CD8-positive, alpha-beta memory T cell (primary cell): ENCODE measurements at regions not wholly inside any gene's neighbourhood (a gene's known extent, or its start where the extent isn't known, plus 50 kb on each side); places are given as distances from the start of the nearest gene placed in this dataset.
"Not testable (repeated sequence)": the region's sequence is repeated elsewhere in the genome, so short reads cannot be mapped to it uniquely, and the experiment has no call there.

Source experiments
- CTCF ChIA-PET: fragments of 350-600 bp; sonication (Branson Sonifier 250); formaldehyde crosslinking; loops from one replicate; lab custom pipeline; 2021; ENCODE audit warnings: antibody characterized with exemption; lab: Charles Lee
- POLR2A ChIA-PET: fragments of 350-600 bp; sonication (Branson Sonifier 250); formaldehyde crosslinking; loops from one replicate; lab custom pipeline; 2021; ENCODE audit warnings: antibody characterized with exemption; lab: Charles Lee
- DNase-seq, 5 donors: peaks; one replicate each; pipeline versions ENCODE4 v3.0.0 to v3.0.0-alpha.2; 2020 to 2022; ENCODE audit warnings: mixed read lengths in 1 of 5
- H3K27ac ChIP-seq: one replicate; pipeline ENCODE4 v1.7.0; 2013; ENCODE audit warnings: low read depth, mild to moderate bottlenecking, low read length, moderate library complexity
- H3K27me3 ChIP-seq: 2 replicates; pipeline ENCODE4 v1.7.0; 2013; ENCODE audit warnings: low read length, mild to moderate bottlenecking; ENCODE audit not compliant: insufficient read depth, poor library complexity, severe bottlenecking
- H3K36me3 ChIP-seq: 2 replicates; pipeline ENCODE4 v1.7.0; 2013; ENCODE audit warnings: mild to moderate bottlenecking, low read length, moderate library complexity; ENCODE audit not compliant: insufficient read depth
- H3K4me1 ChIP-seq: 2 replicates; pipeline ENCODE4 v1.7.0; 2013; ENCODE audit warnings: mild to moderate bottlenecking, low read length, moderate library complexity; ENCODE audit not compliant: insufficient read depth
- H3K4me3 ChIP-seq: 2 replicates; pipeline ENCODE4 v1.7.0; 2013; ENCODE audit warnings: mild to moderate bottlenecking, low read length
- H3K9me3 ChIP-seq: 2 replicates; pipeline ENCODE4 v1.7.0; 2013; ENCODE audit warnings: mild to moderate bottlenecking, low read length
- H3K27ac Mint-ChIP-seq, 8 donors: one replicate each; pipeline ENCODE4 v1.8.0; 2020 to 2021; ENCODE audit warnings: mixed read lengths in 8 of 8, mild to moderate bottlenecking in 6 of 8, inconsistent platforms in 3 of 8, moderate library complexity in 3 of 8
- H3K27me3 Mint-ChIP-seq, 2 donors: one replicate each; pipeline ENCODE4 v1.8.0; 2020 to 2021; ENCODE audit warnings: mixed read lengths in 2 of 2, mild to moderate bottlenecking in 1 of 2, moderate library complexity in 1 of 2
- H3K36me3 Mint-ChIP-seq, 3 donors: one replicate each; pipeline ENCODE4 v1.8.0; 2020 to 2021; ENCODE audit warnings: mixed read lengths in 3 of 3, inconsistent platforms in 1 of 3, mild to moderate bottlenecking in 1 of 3
- H3K4me1 Mint-ChIP-seq, 3 donors: one replicate each; pipeline ENCODE4 v1.8.0; 2020 to 2021; ENCODE audit warnings: mixed read lengths in 3 of 3, inconsistent platforms in 1 of 3, mild to moderate bottlenecking in 1 of 3
- H3K4me3 Mint-ChIP-seq, 7 donors: one replicate each; pipeline ENCODE4 v1.8.0; 2020 to 2021; ENCODE audit warnings: mixed read lengths in 7 of 7, mild to moderate bottlenecking in 6 of 7, moderate library complexity in 4 of 7, inconsistent platforms in 2 of 7
- H3K9me3 Mint-ChIP-seq, 5 donors: one replicate each; pipeline ENCODE4 v1.8.0; 2020 to 2022; ENCODE audit warnings: mixed read lengths in 5 of 5, mild to moderate bottlenecking in 3 of 5, moderate library complexity in 2 of 5, inconsistent platforms in 1 of 5

GRCh38 chr1:144140243-144140642 is 168.5 kb upstream of the FAM72C start:
- DNase-seq, H3K36me3 Mint-ChIP-seq, H3K9me3 ChIP-seq, H3K4me1 ChIP-seq, H3K27me3 ChIP-seq, H3K4me3 ChIP-seq, H3K27ac ChIP-seq, H3K27ac Mint-ChIP-seq, H3K27me3 Mint-ChIP-seq, H3K36me3 ChIP-seq, H3K4me3 Mint-ChIP-seq, H3K9me3 Mint-ChIP-seq, CTCF ChIA-PET, POLR2A ChIA-PET, H3K4me1 Mint-ChIP-seq: not testable (repeated sequence)

GRCh38 chr1:144105006-144105405 is 133.2 kb upstream of the FAM72C start:
- H3K27ac Mint-ChIP-seq, POLR2A ChIA-PET, H3K9me3 Mint-ChIP-seq, H3K27me3 Mint-ChIP-seq, H3K36me3 Mint-ChIP-seq, H3K27me3 ChIP-seq, CTCF ChIA-PET, H3K27ac ChIP-seq, H3K4me3 ChIP-seq, H3K36me3 ChIP-seq, H3K4me3 Mint-ChIP-seq, H3K4me1 Mint-ChIP-seq, H3K9me3 ChIP-seq, H3K4me1 ChIP-seq: not testable (repeated sequence)
- peak in 1 of 5 donors; percentile 0 for DNase-seq

GRCh38 chr1:144104000-144104677 is 132.4 kb upstream of the FAM72C start:
- H3K4me1 ChIP-seq, H3K9me3 ChIP-seq, CTCF ChIA-PET, H3K4me3 ChIP-seq, H3K27ac ChIP-seq, H3K9me3 Mint-ChIP-seq, POLR2A ChIA-PET, H3K27me3 Mint-ChIP-seq, H3K36me3 ChIP-seq, H3K4me3 Mint-ChIP-seq, H3K36me3 Mint-ChIP-seq, H3K27me3 ChIP-seq, H3K4me1 Mint-ChIP-seq: not testable (repeated sequence)
- peak in 3 of 5 donors; percentile 27 to 42 (median 34) for DNase-seq
- peak overlapping the region in 1 of 8 donors; percentile 52 for H3K27ac Mint-ChIP-seq

DNA sequence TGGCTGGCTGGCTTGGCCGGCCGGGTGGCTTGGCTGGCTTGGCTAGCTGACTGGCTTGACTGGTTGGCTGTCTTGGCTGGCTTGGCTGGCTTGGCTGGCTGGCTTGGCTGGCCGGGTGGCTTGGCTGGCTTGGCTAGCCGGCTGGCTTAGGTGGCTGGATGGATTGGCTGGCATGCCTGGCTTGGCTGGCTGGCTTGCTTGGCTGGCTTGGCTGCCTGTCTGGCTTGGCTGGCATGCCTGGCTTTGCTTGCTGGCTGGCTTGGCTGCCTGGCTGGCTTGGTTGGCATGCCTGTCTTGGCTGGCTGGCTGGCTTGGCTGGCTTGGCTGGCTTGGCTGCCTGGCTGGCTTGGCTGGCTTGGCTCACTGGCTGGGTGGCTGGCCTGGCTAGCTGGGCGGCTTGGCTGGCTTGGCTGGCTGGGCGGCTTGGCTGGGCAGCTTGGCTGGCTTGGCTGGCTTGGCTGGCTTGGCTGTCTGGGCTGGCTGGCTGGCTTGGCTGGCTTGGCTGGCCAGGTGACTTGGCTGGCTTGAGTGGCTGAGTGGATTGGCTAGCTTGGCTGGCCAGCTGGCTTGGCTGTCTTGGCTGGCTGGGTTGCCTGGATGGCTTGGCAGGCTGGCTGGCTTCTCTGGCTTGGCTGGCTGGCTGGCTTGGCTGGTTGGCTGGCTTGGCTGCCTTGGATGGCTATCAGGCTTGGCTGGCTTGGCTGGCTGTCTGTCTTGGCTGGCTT is 131.5 kb upstream of the FAM72C start:
- H3K4me3 ChIP-seq, H3K27me3 Mint-ChIP-seq, H3K36me3 Mint-ChIP-seq, H3K4me1 Mint-ChIP-seq, H3K9me3 ChIP-seq, H3K27me3 ChIP-seq, H3K4me1 ChIP-seq, H3K27ac ChIP-seq, H3K4me3 Mint-ChIP-seq, H3K36me3 ChIP-seq, CTCF ChIA-PET, H3K9me3 Mint-ChIP-seq, H3K27ac Mint-ChIP-seq, POLR2A ChIA-PET: not testable (repeated sequence)
- peak in 3 of 5 donors; percentile 26 to 44 (median 32) for DNase-seq

- H3K9me3 ChIP-seq, H3K27me3 Mint-ChIP-seq, H3K4me3 ChIP-seq, H3K36me3 Mint-ChIP-seq, H3K9me3 Mint-ChIP-seq, H3K27ac ChIP-seq, H3K27me3 ChIP-seq, H3K4me1 Mint-ChIP-seq, CTCF ChIA-PET, H3K27ac Mint-ChIP-seq, H3K4me1 ChIP-seq, POLR2A ChIA-PET, H3K36me3 ChIP-seq, H3K4me3 Mint-ChIP-seq: not testable (repeated sequence)
- peak in 3 of 5 donors; percentile 1 to 3 (median 3) for DNase-seq
Measured at GRCh38 chr1:144102046-144102745, 130.4 kb upstream of the FAM72C start.

- Mint-ChIP-seq H3K4me1 (no peaks in the 10 kb centered on the region), H3K9me3 (no peaks in the 10 kb centered on the region), H3K36me3 (no peaks in the 10 kb centered on the region), H3K4me3 (no peak overlapping the region), H3K27ac (no peak overlapping the region), H3K27me3 (no peaks in the 10 kb centered on the region)
- peak in 3 of 5 donors; percentile 0 to 11 (median 4) for DNase-seq
- H3K27ac ChIP-seq, result no peak overlapping the region
- H3K36me3 ChIP-seq, result no peaks in the 10 kb centered on the region
- no peaks in the 10 kb centered on the region for H3K4me1 ChIP-seq
- ChIA-PET CTCF (no interaction called here), POLR2A (no interaction called here)
- H3K9me3 ChIP-seq, result no peaks in the 10 kb centered on the region
- H3K4me3 ChIP-seq, result no peak overlapping the region
- H3K27me3 ChIP-seq, result no peaks in the 10 kb centered on the region
Measured at GRCh38 chr1:144101397-144102045, 129.7 kb upstream of the FAM72C start.

GRCh38 chr1:144077167-144077841 is 105.5 kb upstream of the FAM72C start:
- Mint-ChIP-seq H3K4me3 (peak overlapping the region in 4 of 7 donors; percentile 54 to 69 (median 60)), H3K27ac (peak overlapping the region in 2 of 8 donors; percentile 23 to 54)
- CTCF ChIA-PET, H3K36me3 ChIP-seq, H3K4me1 Mint-ChIP-seq, H3K27ac ChIP-seq, H3K4me3 ChIP-seq, H3K36me3 Mint-ChIP-seq, H3K4me1 ChIP-seq, POLR2A ChIA-PET, H3K9me3 ChIP-seq, H3K27me3 Mint-ChIP-seq, H3K9me3 Mint-ChIP-seq, H3K27me3 ChIP-seq: not testable (repeated sequence)
- DNase-seq, result peak in 4 of 5 donors; percentile 47 to 77 (median 64)

DNA sequence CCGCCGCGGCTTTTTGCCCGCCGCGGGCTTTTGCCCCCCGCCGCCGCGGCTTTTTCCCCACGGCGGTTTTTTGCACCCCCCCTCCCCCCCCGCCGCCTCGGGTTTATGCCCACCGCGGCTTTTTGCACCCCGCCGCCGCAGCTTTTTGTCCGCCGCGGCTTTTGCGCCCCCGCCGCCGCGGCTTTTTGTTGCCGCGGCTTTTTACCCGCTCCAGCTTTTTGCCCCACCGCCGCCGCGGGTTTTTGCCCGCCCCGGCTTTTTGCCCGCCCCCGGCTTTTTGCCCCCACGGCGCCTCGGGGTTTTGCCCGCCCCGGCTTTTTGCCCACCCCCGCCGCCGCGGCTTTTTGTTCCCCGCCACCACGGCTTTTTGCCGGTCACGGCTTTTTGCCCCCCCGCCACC is 104.9 kb upstream of the FAM72C start:
- peak overlapping the region in 1 of 7 donors; percentile 54 for H3K4me3 Mint-ChIP-seq
- H3K4me3 ChIP-seq, CTCF ChIA-PET, H3K27ac ChIP-seq, H3K27me3 Mint-ChIP-seq, H3K4me1 Mint-ChIP-seq, H3K9me3 ChIP-seq, H3K36me3 ChIP-seq, H3K27ac Mint-ChIP-seq, H3K9me3 Mint-ChIP-seq, H3K4me1 ChIP-seq, H3K36me3 Mint-ChIP-seq, POLR2A ChIA-PET, H3K27me3 ChIP-seq: not testable (repeated sequence)
- peak in 3 of 5 donors; percentile 1 to 53 (median 19) for DNase-seq
